Transverse colon (tissue), 4 donors: ENCODE measurements at regions not wholly inside any gene's neighbourhood (a gene's known extent, or its start where the extent isn't known, plus 50 kb on each side); places are given as distances from the start of the nearest gene placed in this dataset.

Experiments used
- POLR2AphosphoS5 ChIP-seq, 3 donors: sonication (generic); formaldehyde crosslinking; IDR thresholded peaks; one replicate each; pipeline ENCODE4 v1.6.1; 2016; ENCODE audit warnings: antibody characterized with exemption in 3 of 3
- TF ChIP-seq, protein P1 (sequence below), 5 experiments: fragments of 200-600 bp in 3 of 5; fragments of 450-650 bp in 2 of 5; sonication (generic) in 3 of 5; IDR thresholded peaks; 1 replicate in 2 of 5; 2 replicates in 3 of 5; pipeline ENCODE4 v1.5.1; 2016 to 2017; ENCODE audit warnings: antibody characterized with exemption in 5 of 5, inconsistent platforms in 3 of 5, mild to moderate bottlenecking in 2 of 5, moderate library complexity in 1 of 5

DNA sequence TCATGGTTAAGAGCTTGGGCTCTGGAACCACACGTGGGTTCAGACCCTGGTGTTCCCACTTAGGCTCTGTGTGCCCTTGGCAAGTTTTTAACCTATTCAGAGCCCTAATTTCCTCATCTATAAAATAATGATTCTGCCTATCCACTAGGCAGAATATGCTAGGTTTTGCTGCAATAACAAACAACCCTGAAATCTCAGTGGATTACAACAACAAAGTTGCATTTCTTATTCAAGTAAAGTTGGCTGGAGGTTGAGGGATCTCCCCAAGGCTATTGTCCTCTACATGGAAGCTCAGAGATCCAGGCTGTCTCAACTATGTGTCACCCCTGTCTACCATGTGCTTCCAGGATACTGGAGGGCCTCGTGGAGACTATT lies 275.4 kb upstream of the SIX2 start:
- TF ChIP-seq, protein P1, sequence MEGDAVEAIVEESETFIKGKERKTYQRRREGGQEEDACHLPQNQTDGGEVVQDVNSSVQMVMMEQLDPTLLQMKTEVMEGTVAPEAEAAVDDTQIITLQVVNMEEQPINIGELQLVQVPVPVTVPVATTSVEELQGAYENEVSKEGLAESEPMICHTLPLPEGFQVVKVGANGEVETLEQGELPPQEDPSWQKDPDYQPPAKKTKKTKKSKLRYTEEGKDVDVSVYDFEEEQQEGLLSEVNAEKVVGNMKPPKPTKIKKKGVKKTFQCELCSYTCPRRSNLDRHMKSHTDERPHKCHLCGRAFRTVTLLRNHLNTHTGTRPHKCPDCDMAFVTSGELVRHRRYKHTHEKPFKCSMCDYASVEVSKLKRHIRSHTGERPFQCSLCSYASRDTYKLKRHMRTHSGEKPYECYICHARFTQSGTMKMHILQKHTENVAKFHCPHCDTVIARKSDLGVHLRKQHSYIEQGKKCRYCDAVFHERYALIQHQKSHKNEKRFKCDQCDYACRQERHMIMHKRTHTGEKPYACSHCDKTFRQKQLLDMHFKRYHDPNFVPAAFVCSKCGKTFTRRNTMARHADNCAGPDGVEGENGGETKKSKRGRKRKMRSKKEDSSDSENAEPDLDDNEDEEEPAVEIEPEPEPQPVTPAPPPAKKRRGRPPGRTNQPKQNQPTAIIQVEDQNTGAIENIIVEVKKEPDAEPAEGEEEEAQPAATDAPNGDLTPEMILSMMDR (IDR thresholded peaks at IDR 0.05) = no peak
- TF ChIP-seq POLR2AphosphoS5 (IDR thresholded peaks at IDR 0.05) = no peak
